ENCODE measurements at regions not wholly inside any gene's neighbourhood (a gene's known extent, or its start where the extent isn't known, plus 50 kb on each side); places are given as distances from the start of the nearest gene placed in this dataset.

DNA sequence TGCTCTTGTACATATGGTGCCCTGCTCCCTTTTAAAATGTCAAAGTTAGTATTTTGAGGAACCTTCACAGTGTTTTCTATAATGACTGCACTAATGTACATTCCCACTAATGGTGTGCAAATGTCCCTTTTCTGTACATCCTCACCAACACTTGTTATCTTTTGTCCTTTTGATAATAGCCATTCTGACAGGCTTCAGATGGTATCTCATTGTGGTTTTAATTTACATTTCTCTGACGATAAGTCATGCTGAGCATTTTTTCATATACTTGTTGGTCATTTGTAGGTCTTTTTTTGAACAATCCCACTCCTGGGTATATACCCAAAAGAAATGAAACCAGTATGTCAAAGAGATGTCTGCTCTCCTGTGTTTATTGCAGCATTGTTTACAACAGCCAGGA is 268.3 kb downstream of the FBXO15 start:
- no peaks in the 10 kb centered on the region for H3K27me3 ChIP-seq (ENCODE audit: control insufficient read depth, insufficient read depth, low read length)
- H3K27me3 Mint-ChIP-seq (ENCODE audit: low read depth in 2 of 2): no peaks in the 10 kb centered on the region
- TF ChIP-seq, protein P1, sequence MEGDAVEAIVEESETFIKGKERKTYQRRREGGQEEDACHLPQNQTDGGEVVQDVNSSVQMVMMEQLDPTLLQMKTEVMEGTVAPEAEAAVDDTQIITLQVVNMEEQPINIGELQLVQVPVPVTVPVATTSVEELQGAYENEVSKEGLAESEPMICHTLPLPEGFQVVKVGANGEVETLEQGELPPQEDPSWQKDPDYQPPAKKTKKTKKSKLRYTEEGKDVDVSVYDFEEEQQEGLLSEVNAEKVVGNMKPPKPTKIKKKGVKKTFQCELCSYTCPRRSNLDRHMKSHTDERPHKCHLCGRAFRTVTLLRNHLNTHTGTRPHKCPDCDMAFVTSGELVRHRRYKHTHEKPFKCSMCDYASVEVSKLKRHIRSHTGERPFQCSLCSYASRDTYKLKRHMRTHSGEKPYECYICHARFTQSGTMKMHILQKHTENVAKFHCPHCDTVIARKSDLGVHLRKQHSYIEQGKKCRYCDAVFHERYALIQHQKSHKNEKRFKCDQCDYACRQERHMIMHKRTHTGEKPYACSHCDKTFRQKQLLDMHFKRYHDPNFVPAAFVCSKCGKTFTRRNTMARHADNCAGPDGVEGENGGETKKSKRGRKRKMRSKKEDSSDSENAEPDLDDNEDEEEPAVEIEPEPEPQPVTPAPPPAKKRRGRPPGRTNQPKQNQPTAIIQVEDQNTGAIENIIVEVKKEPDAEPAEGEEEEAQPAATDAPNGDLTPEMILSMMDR (IDR thresholded peaks at IDR 0.05): no peak
- H3K4me1 ChIP-seq (ENCODE audit: control insufficient read depth, insufficient read depth, low read length): no peaks in the 10 kb centered on the region
- no peak overlapping the region for H3K4me3 ChIP-seq (ENCODE audit: low read length)
- intact Hi-C loops (cut with micrococcal nuclease): no loop called here
- H3K4me3 Mint-ChIP-seq: no peak overlapping the region
- ATAC-seq: no peak
- H3K36me3 Mint-ChIP-seq: no peaks in the 10 kb centered on the region
- H3K36me3 ChIP-seq (ENCODE audit: control insufficient read depth, insufficient read depth, low read length): no peaks in the 10 kb centered on the region
- WGBS (ENCODE audit: insufficient coverage): 25% methylated on average over 1 of the region's 1 CpG
- no peaks in the 10 kb centered on the region for H3K4me1 Mint-ChIP-seq
- no peak overlapping the region for H3K27ac Mint-ChIP-seq
- no peak overlapping the region for H3K27ac ChIP-seq (ENCODE audit: low read length)
- peaks cover 0 to 3% of the 10 kb centered on the region in 2 donors for H3K9me3 Mint-ChIP-seq
- H3K9me3 ChIP-seq (ENCODE audit: control insufficient read depth, insufficient read depth, low read length): no peaks in the 10 kb centered on the region
- no peak for DNase-seq

DNA sequence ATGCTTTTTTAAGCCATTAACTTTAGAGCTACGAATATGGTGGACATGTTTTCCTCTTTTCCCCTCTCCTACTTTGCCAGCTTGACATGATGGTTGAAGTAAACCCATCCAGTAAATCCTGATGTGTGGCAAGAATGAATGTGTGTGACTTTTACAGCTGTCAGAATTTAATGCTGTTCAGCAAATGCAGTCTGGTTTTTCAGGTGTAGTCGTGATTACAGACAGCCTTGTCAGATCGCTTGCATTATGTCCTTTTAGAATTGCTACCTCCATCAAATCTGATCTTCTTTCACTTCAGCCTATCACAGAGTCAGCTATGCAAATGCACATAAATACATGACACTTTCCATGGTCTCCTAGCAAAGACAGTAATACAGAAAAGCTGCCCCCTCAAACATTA is 278.5 kb downstream of the FBXO15 start:
- no peak for ATAC-seq
- Histone ChIP-seq H3K4me1 (ENCODE audit: control insufficient read depth, insufficient read depth, low read length) (no peaks in the 10 kb centered on the region), H3K36me3 (ENCODE audit: control insufficient read depth, insufficient read depth, low read length) (no peaks in the 10 kb centered on the region), H3K27ac (ENCODE audit: low read length) (no peak overlapping the region), H3K9me3 (ENCODE audit: control insufficient read depth, insufficient read depth, low read length) (no peaks in the 10 kb centered on the region), H3K27me3 (ENCODE audit: control insufficient read depth, insufficient read depth, low read length) (no peaks in the 10 kb centered on the region), H3K4me3 (ENCODE audit: low read length) (no peak overlapping the region)
- DNase-seq: no peak
- WGBS (ENCODE audit: insufficient coverage): 81% methylated on average over 2 of the region's 3 CpGs
- Mint-ChIP-seq H3K36me3 (no peaks in the 10 kb centered on the region), H3K27me3 (ENCODE audit: low read depth in 2 of 2) (peaks cover 0 to 3% of the 10 kb centered on the region in 2 donors), H3K27ac (no peak overlapping the region), H3K4me1 (no peaks in the 10 kb centered on the region), H3K9me3 (peaks cover 0 to 1% of the 10 kb centered on the region in 2 donors), H3K4me3 (no peak overlapping the region)
- intact Hi-C loops (cut with micrococcal nuclease): no loop called here
- TF ChIP-seq, protein P1 (IDR thresholded peaks at IDR 0.05): no peak

DNA sequence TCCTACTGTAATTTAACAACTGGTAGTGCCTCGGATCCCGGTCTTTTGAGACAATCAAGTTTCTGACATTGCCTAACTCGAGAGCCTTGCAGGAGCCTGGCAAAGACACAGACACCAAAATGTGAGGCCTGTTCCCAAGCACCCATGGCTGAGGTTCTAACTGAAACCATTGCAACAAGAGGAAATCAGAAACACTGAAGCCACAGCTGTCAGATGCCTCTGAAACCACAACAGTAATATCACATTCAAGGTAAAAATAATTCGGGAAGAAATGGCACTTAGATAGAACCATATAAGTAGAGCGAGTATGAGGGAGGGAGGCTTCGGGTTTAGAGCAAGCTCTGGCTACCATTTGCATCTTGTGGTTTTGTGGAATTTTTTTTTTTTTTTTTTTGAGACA is 285.9 kb downstream of the FBXO15 start:
- no peak overlapping the region for H3K27ac Mint-ChIP-seq
- TF ChIP-seq, protein P1 (IDR thresholded peaks at IDR 0.05): no peak
- no peaks in the 10 kb centered on the region for H3K36me3 Mint-ChIP-seq
- no peaks in the 10 kb centered on the region for H3K27me3 Mint-ChIP-seq (ENCODE audit: low read depth in 2 of 2)
- Histone ChIP-seq H3K4me3 (ENCODE audit: low read length) (no peak overlapping the region), H3K9me3 (ENCODE audit: control insufficient read depth, insufficient read depth, low read length) (no peaks in the 10 kb centered on the region), H3K36me3 (ENCODE audit: control insufficient read depth, insufficient read depth, low read length) (no peaks in the 10 kb centered on the region), H3K27ac (ENCODE audit: low read length) (no peak overlapping the region), H3K27me3 (ENCODE audit: control insufficient read depth, insufficient read depth, low read length) (no peaks in the 10 kb centered on the region), H3K4me1 (ENCODE audit: control insufficient read depth, insufficient read depth, low read length) (no peaks in the 10 kb centered on the region)
- ATAC-seq: no peak
- no peak overlapping the region for H3K4me3 Mint-ChIP-seq
- peaks cover 0 to 2% of the 10 kb centered on the region in 2 donors for H3K9me3 Mint-ChIP-seq
- intact Hi-C loops (cut with micrococcal nuclease): no loop called here
- peaks cover 0 to 7% of the 10 kb centered on the region in 2 donors for H3K4me1 Mint-ChIP-seq
- 29% methylated on average over 5 of the region's 6 CpGs for WGBS (ENCODE audit: insufficient coverage)
- no peak for DNase-seq

DNA sequence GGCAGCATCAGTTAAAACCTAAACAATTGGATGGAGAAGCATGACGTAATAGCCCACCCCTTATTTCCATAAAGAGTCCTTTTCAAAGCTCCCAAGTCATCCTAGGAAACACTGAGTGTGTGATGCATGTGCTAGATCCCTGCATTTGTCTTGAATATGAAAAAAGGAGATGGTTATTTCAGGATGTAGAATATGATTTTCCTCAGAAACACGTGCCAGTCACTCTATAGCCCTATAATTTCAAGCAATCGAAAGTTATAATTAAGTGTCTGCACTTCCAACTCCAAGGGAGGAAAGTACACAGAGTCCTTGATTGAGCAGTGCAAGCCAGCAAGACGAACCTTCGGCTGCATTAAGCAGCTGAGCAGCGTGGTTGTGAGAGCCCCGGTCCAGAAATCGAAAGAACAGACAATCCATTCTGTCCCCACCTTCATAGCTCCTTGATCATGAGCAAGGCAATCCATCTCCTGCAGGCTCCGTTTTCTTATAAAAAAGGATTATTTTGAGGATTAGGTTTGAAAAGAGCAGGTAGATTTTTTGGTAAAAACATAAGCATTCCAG is 287.7 kb downstream of the FBXO15 start:
- no peaks in the 10 kb centered on the region for H3K36me3 Mint-ChIP-seq
- Histone ChIP-seq H3K4me1 (ENCODE audit: control insufficient read depth, insufficient read depth, low read length) (no peaks in the 10 kb centered on the region), H3K9me3 (ENCODE audit: control insufficient read depth, insufficient read depth, low read length) (no peaks in the 10 kb centered on the region), H3K4me3 (ENCODE audit: low read length) (no peak overlapping the region), H3K27me3 (ENCODE audit: control insufficient read depth, insufficient read depth, low read length) (no peaks in the 10 kb centered on the region), H3K27ac (ENCODE audit: low read length) (no peak overlapping the region), H3K36me3 (ENCODE audit: control insufficient read depth, insufficient read depth, low read length) (no peaks in the 10 kb centered on the region)
- intact Hi-C loops (cut with micrococcal nuclease): no loop called here
- H3K27ac Mint-ChIP-seq: no peak overlapping the region
- no peak for DNase-seq
- H3K4me1 Mint-ChIP-seq: peaks cover 0 to 7% of the 10 kb centered on the region in 2 donors
- H3K4me3 Mint-ChIP-seq: no peak overlapping the region
- TF ChIP-seq, protein P1 (IDR thresholded peaks at IDR 0.05): no peak
- whole genome bisulfite sequencing (ENCODE audit: insufficient coverage): 88% methylated on average over 7 of the region's 9 CpGs
- H3K9me3 Mint-ChIP-seq: peaks cover 0 to 2% of the 10 kb centered on the region in 2 donors
- ATAC-seq: no peak
- H3K27me3 Mint-ChIP-seq (ENCODE audit: low read depth in 2 of 2): no peaks in the 10 kb centered on the region
